Mucosa of descending colon (tissue), 3 donors: ENCODE measurements at regions not wholly inside any gene's neighbourhood (a gene's known extent, or its start where the extent isn't known, plus 50 kb on each side); places are given as distances from the start of the nearest gene placed in this dataset.

Experiments used
- ATAC-seq: fragments of 200-7000 bp; cut with Tn5 transposase; one replicate; pipeline ENCODE4 v1.9.1; 2020; ENCODE audit warnings: mild to moderate bottlenecking, moderate library complexity
- DNase-seq, 3 donors: peaks; one replicate each; pipeline ENCODE4 v3.0.0-alpha.2; 2020
- H3K36me3 ChIP-seq: fragments of 200-600 bp; one replicate; pipeline ENCODE4 v1.8.0; 2021; ENCODE audit warnings: low read depth, mild to moderate bottlenecking
- H3K4me1 ChIP-seq: fragments of 200-600 bp; one replicate; pipeline ENCODE4 v1.8.0; 2021; ENCODE audit warnings: low read depth, mild to moderate bottlenecking
- H3K4me3 ChIP-seq: fragments of 200-600 bp; one replicate; pipeline ENCODE4 v1.8.0; 2021; ENCODE audit warnings: mild to moderate bottlenecking
- H3K9me3 ChIP-seq: fragments of 200-600 bp; one replicate; pipeline ENCODE4 v1.8.0; 2021; ENCODE audit warnings: mild to moderate bottlenecking
- CTCF ChIP-seq: fragments of 200-600 bp; IDR thresholded peaks from one replicate; pipeline ENCODE4 v1.8.0; 2022; ENCODE audit warnings: antibody characterized with exemption, mild to moderate bottlenecking
- intact Hi-C, 2 donors: fragments of 100-400 bp; cut with DNase I in 1 of 2; cut with micrococcal nuclease in 1 of 2; formaldehyde crosslinking; loops; one replicate each; pipeline versions ENCODE4 v1.11.0 to v1.11.1; 2022; cut with DNase I, micrococcal nuclease
- donor health status: DM: no; HTN: no; CAD: no; lungs with moderate emphysema.
- donor health status: DM: no; HTN: no; CAD: no.
- donor health status: DM: no; HTN: yes; CAD: no.

- DNase-seq, result peak; percentile 71 to 88 (median 85)
- no peaks in the 10 kb centered on the region for H3K36me3 ChIP-seq
- peak; percentile 73 for TF ChIP-seq CTCF
- intact Hi-C loops, result no loop called here
- no peak overlapping the region for H3K4me3 ChIP-seq
- H3K9me3 ChIP-seq, result no peaks in the 10 kb centered on the region
- H3K4me1 ChIP-seq, result no peaks in the 10 kb centered on the region
- peak; percentile 84 for ATAC-seq
Measured at GRCh38 chr10:3239066-3239919, 66.7 kb upstream of the PITRM1 start.

GRCh38 chr10:3238115-3238871 is 65.7 kb upstream of the PITRM1 start:
- intact Hi-C loops, result no loop called here
- ATAC-seq (no peak), DNase-seq (no peak)
- no peaks in the 10 kb centered on the region for H3K4me1 ChIP-seq
- H3K9me3 ChIP-seq, result no peaks in the 10 kb centered on the region
- no peak overlapping the region for H3K4me3 ChIP-seq
- TF ChIP-seq CTCF, result no peak
- no peaks in the 10 kb centered on the region for H3K36me3 ChIP-seq

- intact Hi-C loops, result no loop called here
- no peaks in the 10 kb centered on the region for H3K9me3 ChIP-seq
- TF ChIP-seq CTCF, result no peak
- ATAC-seq, result no peak
- DNase-seq, result no peak
- no peaks in the 10 kb centered on the region for H3K4me1 ChIP-seq
- no peaks in the 10 kb centered on the region for H3K36me3 ChIP-seq
- no peak overlapping the region for H3K4me3 ChIP-seq
Measured at GRCh38 chr10:3237530-3237929, 64.9 kb upstream of the PITRM1 start.

- Histone ChIP-seq H3K4me1 (no peaks in the 10 kb centered on the region), H3K36me3 (no peaks in the 10 kb centered on the region), H3K9me3 (no peaks in the 10 kb centered on the region), H3K4me3 (no peak overlapping the region)
- no peak for DNase-seq
- intact Hi-C loops, result no loop called here
- no peak for TF ChIP-seq CTCF
- ATAC-seq, result no peak
Measured at GRCh38 chr10:3236644-3237404, 64.2 kb upstream of the PITRM1 start.

GRCh38 chr10:3235996-3236510 is 63.5 kb upstream of the PITRM1 start:
- Histone ChIP-seq H3K4me3 (no peak overlapping the region), H3K9me3 (no peaks in the 10 kb centered on the region), H3K4me1 (no peaks in the 10 kb centered on the region), H3K36me3 (no peaks in the 10 kb centered on the region)
- intact Hi-C loops, result no loop called here
- ATAC-seq (no peak), DNase-seq (no peak)
- no peak for TF ChIP-seq CTCF
